ENCODE measurements at regions not wholly inside any gene's neighbourhood (a gene's known extent, or its start where the extent isn't known, plus 50 kb on each side); places are given as distances from the start of the nearest gene placed in this dataset.
A peak's percentile ranks its signal among the peaks of the same experiment; 100 is the strongest.

GRCh38 chr4:19417256-19417655 lies 834.4 kb upstream of the SLIT2 start:
- no peak for DNase-seq (ENCODE audit: low read depth)
- TF ChIP-seq CTCF (conservative IDR thresholded peaks at IDR 0.05; ENCODE audit: low read length), result no peak

DNA sequence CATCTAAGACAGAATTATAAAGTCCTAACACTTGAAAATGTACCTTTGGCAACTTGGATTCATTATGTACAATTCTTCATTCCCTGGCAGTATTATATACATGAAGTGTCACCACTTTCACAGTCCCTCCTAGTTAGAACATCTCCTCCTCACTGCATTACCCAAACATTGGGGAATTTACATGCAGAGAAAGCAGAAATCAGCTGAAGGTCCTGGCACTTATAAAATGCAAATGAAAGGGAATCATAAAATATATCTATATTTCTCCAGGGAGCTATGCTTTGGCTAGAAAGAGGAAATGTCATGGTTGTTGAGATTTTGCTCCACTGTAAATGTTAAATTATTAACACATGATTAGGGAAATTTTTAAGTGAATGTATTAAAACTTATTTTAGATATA lies 835.6 kb upstream of the SLIT2 start:
- no peak for TF ChIP-seq CTCF (conservative IDR thresholded peaks at IDR 0.05; ENCODE audit: low read length)
- no peak for DNase-seq (ENCODE audit: low read depth)

More at GRCh38 chr4:19417256-19417655, 834.4 kb upstream of the SLIT2 start:
- no peak overlapping the region for H3K4me3 ChIP-seq (ENCODE audit: low read length)

DNA sequence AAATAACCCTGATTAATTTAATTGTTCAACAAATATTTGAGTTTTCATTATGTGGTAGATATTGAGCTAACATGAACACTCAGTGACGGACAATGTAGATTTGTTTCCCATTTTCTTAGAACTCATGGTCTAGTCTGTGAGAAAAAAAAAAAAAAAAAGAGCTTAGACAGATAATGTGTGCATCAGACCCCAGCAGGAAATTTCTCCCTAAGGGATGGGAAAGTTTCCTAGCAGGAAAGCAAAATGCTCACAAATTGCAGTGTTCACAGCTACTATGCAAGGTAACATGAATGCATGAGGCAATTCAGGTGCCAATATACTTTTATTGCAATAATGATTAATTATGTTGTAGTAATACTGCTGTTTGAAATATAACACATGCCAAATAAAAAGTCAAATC lies 843.2 kb upstream of the SLIT2 start:
- no peak for TF ChIP-seq CTCF (conservative IDR thresholded peaks at IDR 0.05; ENCODE audit: low read length)
- no peak for DNase-seq (ENCODE audit: low read depth)
- H3K4me3 ChIP-seq (ENCODE audit: low read length), result no peak overlapping the region

More for the DNA sequence above, 835.6 kb upstream of the SLIT2 start:
- no peak overlapping the region for H3K4me3 ChIP-seq (ENCODE audit: low read length)

- DNase-seq (ENCODE audit: low read depth), result no peak
- TF ChIP-seq CTCF (conservative IDR thresholded peaks at IDR 0.05; ENCODE audit: low read length), result no peak
- no peak overlapping the region for H3K4me3 ChIP-seq (ENCODE audit: low read length)
These were observed 844.9 kb upstream of the SLIT2 start for GRCh38 chr4:19406789-19407188.

- no peak overlapping the region for H3K4me3 ChIP-seq (ENCODE audit: low read length)
- no peak for TF ChIP-seq CTCF (conservative IDR thresholded peaks at IDR 0.05; ENCODE audit: low read length)
- no peak for DNase-seq (ENCODE audit: low read depth)
These were observed 847.8 kb upstream of the SLIT2 start for GRCh38 chr4:19403786-19404370.

DNA sequence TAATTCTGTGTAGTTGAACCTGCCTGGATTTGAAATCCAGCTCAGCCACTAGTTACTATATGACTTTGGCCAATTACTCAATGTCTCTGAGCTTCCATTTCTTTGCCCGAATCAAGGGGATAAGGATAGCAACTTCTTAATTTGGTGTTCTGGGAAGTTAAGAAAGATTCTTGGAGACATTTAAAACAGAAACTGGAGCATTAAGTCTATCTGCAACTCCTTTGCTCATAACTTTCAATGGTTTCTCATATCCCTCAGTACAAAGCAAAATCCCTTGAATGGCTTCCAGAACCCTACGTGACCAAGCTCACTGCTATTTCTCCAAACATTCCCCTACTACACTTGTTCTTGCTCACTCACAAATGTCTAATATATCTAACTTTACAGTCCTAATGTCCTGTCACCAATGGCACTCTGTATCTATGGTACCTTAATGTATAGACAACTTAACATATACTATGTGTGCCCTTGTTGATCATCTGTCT lies 849.1 kb upstream of the SLIT2 start:
- TF ChIP-seq CTCF (conservative IDR thresholded peaks at IDR 0.05; ENCODE audit: low read length), result no peak
- peak; percentile 43 for DNase-seq (ENCODE audit: low read depth)
- no peak overlapping the region for H3K4me3 ChIP-seq (ENCODE audit: low read length)

DNA sequence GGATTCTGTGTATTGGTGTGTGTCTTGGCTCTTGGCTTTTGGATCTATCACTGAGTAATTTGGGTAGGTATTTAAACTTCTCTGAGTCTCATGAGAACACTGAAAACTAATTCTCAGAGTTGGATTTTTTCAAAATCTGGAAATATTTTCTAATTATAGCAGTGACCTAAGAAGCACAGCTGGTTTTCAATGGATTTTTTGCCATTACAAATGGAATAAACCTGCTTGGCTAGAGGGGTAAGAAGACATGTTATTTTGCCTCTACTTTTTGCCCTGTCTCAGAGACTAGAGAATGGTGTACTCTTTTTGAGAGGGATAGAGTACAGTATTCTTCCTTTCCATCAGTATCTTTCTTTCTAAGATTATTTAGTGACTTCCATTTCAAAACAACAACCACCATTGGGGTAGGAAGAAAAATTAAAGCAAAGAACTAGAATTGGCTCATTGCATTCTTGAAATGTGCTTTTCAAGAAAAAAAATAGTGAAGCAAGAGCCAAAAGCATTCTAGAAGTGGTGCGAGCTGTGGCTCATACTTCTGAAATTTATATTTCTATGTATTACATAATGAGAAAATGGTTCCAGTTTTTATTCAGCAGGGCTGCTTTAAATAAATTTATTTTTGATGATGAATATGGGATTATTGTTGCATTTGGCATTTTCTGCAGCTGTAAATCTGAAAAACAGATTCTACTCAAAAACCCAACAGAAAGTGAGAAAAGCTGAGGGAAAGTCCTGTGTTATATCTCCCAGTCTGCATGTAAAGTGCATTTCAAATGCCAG lies 850.2 kb upstream of the SLIT2 start:
- no peak for DNase-seq (ENCODE audit: low read depth)
- no peak for TF ChIP-seq CTCF (conservative IDR thresholded peaks at IDR 0.05; ENCODE audit: low read length)
- no peak overlapping the region for H3K4me3 ChIP-seq (ENCODE audit: low read length)
